Neural cell (in vitro differentiated cells): ENCODE measurements at regions not wholly inside any gene's neighbourhood (a gene's known extent, or its start where the extent isn't known, plus 50 kb on each side); places are given as distances from the start of the nearest gene placed in this dataset.

Experiments
- H2AFZ ChIP-seq: fragments of 200-600, 300-800 bp; sonication (generic), shearing (Covaris generic); 2 replicates; pipeline ENCODE4 v1.6.0; 2014; ENCODE audit warnings: low read depth, mild to moderate bottlenecking, antibody characterized with exemption, low read length, moderate library complexity
- H3F3A ChIP-seq: fragments of 200-600 bp; shearing (Covaris generic); 2 replicates; pipeline ENCODE4 v1.6.1; 2016; ENCODE audit warnings: mild to moderate bottlenecking, moderate library complexity, mixed read lengths, antibody characterized with exemption, low read length; ENCODE audit not compliant: insufficient read depth, poor library complexity, severe bottlenecking
- H3K27ac ChIP-seq: fragments of 200-600, 300-800 bp; sonication (generic), shearing (Covaris generic); 2 replicates; pipeline ENCODE4 v1.5.1; 2014; ENCODE audit warnings: mild to moderate bottlenecking, low read length, moderate library complexity
- H3K27me3 ChIP-seq: fragments of 300-800, 200-600 bp; sonication (generic), shearing (Covaris generic); 2 replicates; pipeline ENCODE4 v1.6.0; 2014; ENCODE audit warnings: mild to moderate bottlenecking, low read depth, low read length, moderate library complexity; ENCODE audit not compliant: insufficient read depth
- H3K36me3 ChIP-seq: fragments of 300-800, 200-600 bp; sonication (generic), shearing (Covaris generic); 2 replicates; pipeline ENCODE4 v1.5.1; 2014; ENCODE audit warnings: mild to moderate bottlenecking, antibody characterized with exemption, low read length, moderate library complexity; ENCODE audit not compliant: insufficient read depth
- H3K4me2 ChIP-seq: fragments of 300-800, 200-600 bp; sonication (generic), shearing (Covaris generic); 2 replicates; pipeline ENCODE4 v1.6.0; 2014; ENCODE audit warnings: mild to moderate bottlenecking, low read length
- H3K4me3 ChIP-seq: fragments of 300-800, 200-600 bp; sonication (generic), shearing (Covaris generic); 2 replicates; pipeline ENCODE4 v1.5.1; 2014; ENCODE audit warnings: mild to moderate bottlenecking, low read length, moderate library complexity
- H3K79me2 ChIP-seq: fragments of 200-600 bp; shearing (Covaris generic); replicated peaks from 2 replicates; pipeline ENCODE4 v1.6.0; 2014; ENCODE audit warnings: mild to moderate bottlenecking, low read length, moderate library complexity; ENCODE audit not compliant: insufficient read depth
- H3K9ac ChIP-seq: fragments of 300-800, 200-600 bp; sonication (generic), shearing (Covaris generic); 2 replicates; pipeline ENCODE4 v1.6.1; 2016; ENCODE audit warnings: mild to moderate bottlenecking, low read length, mixed read lengths
- H3K9me2 ChIP-seq: fragments of 200-600 bp; shearing (Covaris generic); 2 replicates; pipeline ENCODE4 v1.6.1; 2016; ENCODE audit warnings: mild to moderate bottlenecking, low read length, mixed read lengths; ENCODE audit not compliant: insufficient read depth
- H3K9me3 ChIP-seq: fragments of 200-600, 300-800 bp; sonication (generic), shearing (Covaris generic); 2 replicates; pipeline ENCODE4 v1.6.1; 2016; ENCODE audit warnings: mild to moderate bottlenecking, mixed run types, low read length, moderate library complexity, mixed read lengths
- H4K20me1 ChIP-seq: fragments of 200-600 bp; shearing (Covaris generic); 2 replicates; pipeline ENCODE4 v1.6.1; 2016; ENCODE audit warnings: mild to moderate bottlenecking, mixed run types; ENCODE audit not compliant: insufficient read depth
- EP300 ChIP-seq: fragments of 450-650 bp; conservative IDR thresholded peaks from 2 replicates; pipeline ENCODE4 v1.6.1; 2014; ENCODE audit warnings: antibody characterized with exemption, mild to moderate bottlenecking, moderate library complexity; ENCODE audit not compliant: poor library complexity, severe bottlenecking
- EZH2 ChIP-seq: fragments of 200-600, 300-800 bp; shearing (Covaris generic), sonication (generic); IDR thresholded peaks from 2 replicates; pipeline ENCODE4 v1.6.1; 2014; ENCODE audit warnings: antibody characterized with exemption, low read length, borderline replicate concordance, mild to moderate bottlenecking; ENCODE audit not compliant: insufficient read depth, poor library complexity, severe bottlenecking
- MXI1 ChIP-seq: fragments of 450-650 bp; conservative IDR thresholded peaks from 2 replicates; pipeline ENCODE4 v1.6.1; 2014; ENCODE audit warnings: antibody characterized with exemption, mild to moderate bottlenecking; ENCODE audit not compliant: poor library complexity, severe bottlenecking
- POLR2AphosphoS5 ChIP-seq: IDR thresholded peaks from 2 replicates; pipeline ENCODE4 v1.6.1; 2012
- RAD21 ChIP-seq: fragments of 450-650 bp; conservative IDR thresholded peaks from 2 replicates; pipeline ENCODE4 v1.6.1; 2014; ENCODE audit warnings: antibody characterized with exemption, mild to moderate bottlenecking, moderate library complexity
- SMC3 ChIP-seq: fragments of 450-650 bp; conservative IDR thresholded peaks from 2 replicates; pipeline ENCODE4 v1.6.1; 2014; ENCODE audit warnings: antibody characterized with exemption, mild to moderate bottlenecking, moderate library complexity; ENCODE audit not compliant: poor library complexity
- TAF1 ChIP-seq: IDR thresholded peaks from 2 replicates; pipeline ENCODE4 v1.6.1; 2012; ENCODE audit warnings: low read depth
- TF ChIP-seq, protein P1 (sequence below): IDR thresholded peaks from 2 replicates; pipeline ENCODE4 v1.6.1; 2012; ENCODE audit warnings: borderline replicate concordance
- TF ChIP-seq, protein P2 (sequence below): fragments of 450-650 bp; IDR thresholded peaks from 2 replicates; pipeline ENCODE4 v1.5.1; 2014; ENCODE audit warnings: antibody characterized with exemption, mild to moderate bottlenecking, moderate library complexity; ENCODE audit not compliant: poor library complexity, severe bottlenecking

DNA sequence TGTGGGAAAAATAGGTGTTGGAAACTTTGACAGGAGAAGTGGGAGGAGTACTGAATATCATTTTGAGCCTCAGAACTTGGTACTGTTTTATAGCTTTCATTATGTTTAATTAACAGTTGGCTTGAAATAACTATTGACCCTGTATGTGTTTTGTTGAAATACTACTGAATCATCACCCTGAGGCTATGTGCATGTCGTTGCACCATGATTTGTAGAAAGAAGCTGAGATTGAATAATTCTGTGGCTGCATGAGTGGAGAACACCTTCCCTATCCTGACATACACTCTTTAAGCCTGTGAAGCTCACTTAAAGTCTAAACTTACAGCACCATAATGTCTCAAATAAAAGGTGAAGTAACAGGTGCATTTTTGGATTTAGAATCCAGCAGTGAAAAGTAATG lies 656.5 kb downstream of the CDY2B start:
- H3K79me2 ChIP-seq: no peaks in the 10 kb centered on the region
- no peaks in the 10 kb centered on the region for H3K9me2 ChIP-seq
- no peak overlapping the region for H3K9ac ChIP-seq
- no peak overlapping the region for H2AFZ ChIP-seq
- TF ChIP-seq EP300 (no peak), TAF1 (no peak), SMC3 (no peak), MXI1 (no peak), RAD21 (no peak), POLR2AphosphoS5 (no peak), EZH2 (no peak)
- TF ChIP-seq, protein P1, sequence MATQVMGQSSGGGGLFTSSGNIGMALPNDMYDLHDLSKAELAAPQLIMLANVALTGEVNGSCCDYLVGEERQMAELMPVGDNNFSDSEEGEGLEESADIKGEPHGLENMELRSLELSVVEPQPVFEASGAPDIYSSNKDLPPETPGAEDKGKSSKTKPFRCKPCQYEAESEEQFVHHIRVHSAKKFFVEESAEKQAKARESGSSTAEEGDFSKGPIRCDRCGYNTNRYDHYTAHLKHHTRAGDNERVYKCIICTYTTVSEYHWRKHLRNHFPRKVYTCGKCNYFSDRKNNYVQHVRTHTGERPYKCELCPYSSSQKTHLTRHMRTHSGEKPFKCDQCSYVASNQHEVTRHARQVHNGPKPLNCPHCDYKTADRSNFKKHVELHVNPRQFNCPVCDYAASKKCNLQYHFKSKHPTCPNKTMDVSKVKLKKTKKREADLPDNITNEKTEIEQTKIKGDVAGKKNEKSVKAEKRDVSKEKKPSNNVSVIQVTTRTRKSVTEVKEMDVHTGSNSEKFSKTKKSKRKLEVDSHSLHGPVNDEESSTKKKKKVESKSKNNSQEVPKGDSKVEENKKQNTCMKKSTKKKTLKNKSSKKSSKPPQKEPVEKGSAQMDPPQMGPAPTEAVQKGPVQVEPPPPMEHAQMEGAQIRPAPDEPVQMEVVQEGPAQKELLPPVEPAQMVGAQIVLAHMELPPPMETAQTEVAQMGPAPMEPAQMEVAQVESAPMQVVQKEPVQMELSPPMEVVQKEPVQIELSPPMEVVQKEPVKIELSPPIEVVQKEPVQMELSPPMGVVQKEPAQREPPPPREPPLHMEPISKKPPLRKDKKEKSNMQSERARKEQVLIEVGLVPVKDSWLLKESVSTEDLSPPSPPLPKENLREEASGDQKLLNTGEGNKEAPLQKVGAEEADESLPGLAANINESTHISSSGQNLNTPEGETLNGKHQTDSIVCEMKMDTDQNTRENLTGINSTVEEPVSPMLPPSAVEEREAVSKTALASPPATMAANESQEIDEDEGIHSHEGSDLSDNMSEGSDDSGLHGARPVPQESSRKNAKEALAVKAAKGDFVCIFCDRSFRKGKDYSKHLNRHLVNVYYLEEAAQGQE: no peak
- TF ChIP-seq, protein P2, sequence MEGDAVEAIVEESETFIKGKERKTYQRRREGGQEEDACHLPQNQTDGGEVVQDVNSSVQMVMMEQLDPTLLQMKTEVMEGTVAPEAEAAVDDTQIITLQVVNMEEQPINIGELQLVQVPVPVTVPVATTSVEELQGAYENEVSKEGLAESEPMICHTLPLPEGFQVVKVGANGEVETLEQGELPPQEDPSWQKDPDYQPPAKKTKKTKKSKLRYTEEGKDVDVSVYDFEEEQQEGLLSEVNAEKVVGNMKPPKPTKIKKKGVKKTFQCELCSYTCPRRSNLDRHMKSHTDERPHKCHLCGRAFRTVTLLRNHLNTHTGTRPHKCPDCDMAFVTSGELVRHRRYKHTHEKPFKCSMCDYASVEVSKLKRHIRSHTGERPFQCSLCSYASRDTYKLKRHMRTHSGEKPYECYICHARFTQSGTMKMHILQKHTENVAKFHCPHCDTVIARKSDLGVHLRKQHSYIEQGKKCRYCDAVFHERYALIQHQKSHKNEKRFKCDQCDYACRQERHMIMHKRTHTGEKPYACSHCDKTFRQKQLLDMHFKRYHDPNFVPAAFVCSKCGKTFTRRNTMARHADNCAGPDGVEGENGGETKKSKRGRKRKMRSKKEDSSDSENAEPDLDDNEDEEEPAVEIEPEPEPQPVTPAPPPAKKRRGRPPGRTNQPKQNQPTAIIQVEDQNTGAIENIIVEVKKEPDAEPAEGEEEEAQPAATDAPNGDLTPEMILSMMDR: no peak
- no peak overlapping the region for H3K4me3 ChIP-seq
- no peaks in the 10 kb centered on the region for H3K9me3 ChIP-seq
- no peaks in the 10 kb centered on the region for H3K27me3 ChIP-seq
- H3F3A ChIP-seq: no peaks in the 10 kb centered on the region
- no peaks in the 10 kb centered on the region for H4K20me1 ChIP-seq
- no peak overlapping the region for H3K4me2 ChIP-seq
- H3K27ac ChIP-seq: no peak overlapping the region
- no peaks in the 10 kb centered on the region for H3K36me3 ChIP-seq

DNA sequence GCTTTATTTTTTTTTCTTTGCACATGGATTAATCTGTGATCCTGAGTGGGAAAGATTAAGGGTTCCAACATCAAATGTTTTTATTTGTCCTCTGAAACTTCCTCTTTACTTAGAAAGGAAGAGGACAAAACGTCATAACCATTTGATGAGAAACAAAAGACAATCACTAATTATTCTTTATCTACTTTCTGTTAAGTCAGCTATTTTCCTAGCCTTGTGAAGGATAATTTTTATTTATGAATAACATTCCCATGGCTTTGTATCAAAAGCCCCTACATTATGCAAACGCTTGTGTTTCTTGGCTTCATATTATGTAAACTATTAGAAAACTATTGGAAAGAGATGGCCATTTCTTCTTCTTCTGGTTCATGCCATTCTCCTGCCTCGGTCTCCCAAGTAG lies 677.6 kb downstream of the CDY2B start:
- Histone ChIP-seq H3K9me2 (no peaks in the 10 kb centered on the region), H3K9me3 (no peaks in the 10 kb centered on the region), H3K4me3 (no peak overlapping the region), H3K9ac (no peak overlapping the region), H4K20me1 (no peaks in the 10 kb centered on the region), H3K79me2 (no peaks in the 10 kb centered on the region), H3K27me3 (no peaks in the 10 kb centered on the region), H3K36me3 (no peaks in the 10 kb centered on the region), H3F3A (no peaks in the 10 kb centered on the region), H3K4me2 (no peak overlapping the region), H3K27ac (no peak overlapping the region), H2AFZ (no peak overlapping the region)
- no peak for TF ChIP-seq SMC3
- TF ChIP-seq, protein P1: no peak
- no peak for TF ChIP-seq TAF1
- TF ChIP-seq, protein P2: no peak
- TF ChIP-seq RAD21: no peak
- no peak for TF ChIP-seq EP300
- no peak for TF ChIP-seq MXI1
- no peak for TF ChIP-seq EZH2
- no peak for TF ChIP-seq POLR2AphosphoS5
